Psoas muscle (tissue), 7 donors: ENCODE measurements at regions not wholly inside any gene's neighbourhood (a gene's known extent, or its start where the extent isn't known, plus 50 kb on each side); places are given as distances from the start of the nearest gene placed in this dataset.

Experiments
- ATAC-seq, 4 donors: fragments of 200-7000 bp; cut with Tn5 transposase; one replicate each; pipeline ENCODE4 v1.9.1; 2020; ENCODE audit warnings: moderate library complexity in 3 of 4, mild to moderate bottlenecking in 2 of 4
- DNase-seq, 2 donors: peaks; one replicate each; pipeline ENCODE4 v3.0.0-alpha.2; 2020
- H3K27ac ChIP-seq: fragments of 200-600 bp; one replicate; pipeline ENCODE4 v1.8.0; 2022
- H3K27me3 ChIP-seq, 3 donors: fragments of 200-600 bp in 1 of 3; one replicate each; pipeline versions ENCODE4 v1.6.1 to v1.8.0; 2013 to 2022; ENCODE audit warnings: low read length in 2 of 3, mild to moderate bottlenecking in 2 of 3, moderate library complexity in 1 of 3; ENCODE audit not compliant: insufficient read depth in 3 of 3
- H3K36me3 ChIP-seq, 2 donors: fragments of 200-600 bp in 1 of 2; one replicate each; pipeline versions ENCODE4 v1.6.1 to v1.8.0; 2013 to 2022; ENCODE audit warnings: low read depth in 1 of 2, mild to moderate bottlenecking in 1 of 2, moderate library complexity in 1 of 2; ENCODE audit not compliant: insufficient read depth in 1 of 2
- H3K4me1 ChIP-seq: fragments of 200-600 bp; one replicate; pipeline ENCODE4 v1.8.0; 2022
- H3K4me3 ChIP-seq: fragments of 200-600 bp; one replicate; pipeline ENCODE4 v1.8.0; 2022; ENCODE audit warnings: mild to moderate bottlenecking
- H3K9me3 ChIP-seq: fragments of 200-600 bp; one replicate; pipeline ENCODE4 v1.8.0; 2022
- whole genome bisulfite sequencing, 3 donors: extraction: QIAGEN DNeasy Blood & Tissue Kit; methylation state at CpG; one replicate each; pipeline versions ENCODE4 v1.1.6 to v1.1.7; 2013; 5-methylcytosine and 5-hydroxymethylcytosine counted together
- intact Hi-C, 2 donors: fragments of 100-400 bp; cut with DNase I; formaldehyde crosslinking; loops; one replicate each; pipeline versions ENCODE4 v1.11.0 to v1.14.2; 2022
- TF ChIP-seq, protein P1 (sequence below): fragments of 200-600 bp; IDR thresholded peaks from one replicate; pipeline ENCODE4 v1.8.0; 2022; ENCODE audit warnings: antibody characterized with exemption
- donor health status: healthy with polysubstance abuse.
- donor health status: DM: no; HTN: no; CAD: no; lungs with moderate emphysema.
- donor health status: Bipolar disorder and iron deficiency.
- donor health status: healthy.
- donor health status: DM: yes; HTN: yes; CAD: no.
- donor health status: DM: no; HTN: no; CAD: no.
- donor health status: DM: yes; HTN: yes; CAD: no.

DNA sequence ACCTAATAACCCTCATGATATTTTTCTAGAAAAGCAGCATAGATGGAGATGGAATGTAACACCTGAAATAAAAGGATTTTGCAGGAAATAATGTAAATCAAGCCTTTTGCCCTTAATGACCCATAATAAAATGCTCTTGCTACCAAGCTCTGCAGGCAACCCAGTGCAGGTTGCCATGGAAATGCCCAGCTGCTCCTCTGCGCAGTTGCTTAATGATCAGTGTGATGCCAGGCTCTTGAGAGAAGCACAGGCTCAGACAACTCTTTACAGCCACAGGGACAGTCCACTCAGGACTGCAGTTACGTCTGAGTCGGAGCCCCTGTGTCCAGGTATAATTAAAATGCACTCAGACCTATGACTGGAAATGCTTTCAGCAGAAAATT is 165.5 kb downstream of the LACC1 start:
- Histone ChIP-seq H3K4me3 (no peak overlapping the region), H3K4me1 (peaks cover under 1% of the 10 kb centered on the region), H3K27me3 (no peaks in the 10 kb centered on the region), H3K36me3 (no peaks in the 10 kb centered on the region), H3K27ac (no peak overlapping the region), H3K9me3 (no peaks in the 10 kb centered on the region)
- no peak for DNase-seq
- ATAC-seq, result no peak
- intact Hi-C loops, result loop anchor here (5.0 kb wide), 3 partner anchors 138 to 397 kb away; no protein-coding TSS in a partner anchor
- TF ChIP-seq, protein P1, sequence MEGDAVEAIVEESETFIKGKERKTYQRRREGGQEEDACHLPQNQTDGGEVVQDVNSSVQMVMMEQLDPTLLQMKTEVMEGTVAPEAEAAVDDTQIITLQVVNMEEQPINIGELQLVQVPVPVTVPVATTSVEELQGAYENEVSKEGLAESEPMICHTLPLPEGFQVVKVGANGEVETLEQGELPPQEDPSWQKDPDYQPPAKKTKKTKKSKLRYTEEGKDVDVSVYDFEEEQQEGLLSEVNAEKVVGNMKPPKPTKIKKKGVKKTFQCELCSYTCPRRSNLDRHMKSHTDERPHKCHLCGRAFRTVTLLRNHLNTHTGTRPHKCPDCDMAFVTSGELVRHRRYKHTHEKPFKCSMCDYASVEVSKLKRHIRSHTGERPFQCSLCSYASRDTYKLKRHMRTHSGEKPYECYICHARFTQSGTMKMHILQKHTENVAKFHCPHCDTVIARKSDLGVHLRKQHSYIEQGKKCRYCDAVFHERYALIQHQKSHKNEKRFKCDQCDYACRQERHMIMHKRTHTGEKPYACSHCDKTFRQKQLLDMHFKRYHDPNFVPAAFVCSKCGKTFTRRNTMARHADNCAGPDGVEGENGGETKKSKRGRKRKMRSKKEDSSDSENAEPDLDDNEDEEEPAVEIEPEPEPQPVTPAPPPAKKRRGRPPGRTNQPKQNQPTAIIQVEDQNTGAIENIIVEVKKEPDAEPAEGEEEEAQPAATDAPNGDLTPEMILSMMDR, result no peak
- 57 to 68% (median 58%) methylated on average over 3 of the region's 3 CpGs for whole genome bisulfite sequencing, 3 donors

GRCh38 chr13:44046428-44046827 is 166.7 kb downstream of the LACC1 start:
- H3K36me3 ChIP-seq, result no peaks in the 10 kb centered on the region
- H3K27ac ChIP-seq, result no peak overlapping the region
- no peak overlapping the region for H3K4me3 ChIP-seq
- no peak for DNase-seq
- H3K4me1 ChIP-seq, result peaks cover 3% of the 10 kb centered on the region
- H3K9me3 ChIP-seq, result no peaks in the 10 kb centered on the region
- 50 to 63% (median 50%) methylated on average over 4 to 5 of the region's 5 CpGs for WGBS, 3 donors
- TF ChIP-seq, protein P1, result no peak
- ATAC-seq, result no peak
- intact Hi-C loops, result loop anchor here (5.0 kb wide), 3 partner anchors 139 to 396 kb away; no protein-coding TSS in a partner anchor
- no peaks in the 10 kb centered on the region for H3K27me3 ChIP-seq

DNA sequence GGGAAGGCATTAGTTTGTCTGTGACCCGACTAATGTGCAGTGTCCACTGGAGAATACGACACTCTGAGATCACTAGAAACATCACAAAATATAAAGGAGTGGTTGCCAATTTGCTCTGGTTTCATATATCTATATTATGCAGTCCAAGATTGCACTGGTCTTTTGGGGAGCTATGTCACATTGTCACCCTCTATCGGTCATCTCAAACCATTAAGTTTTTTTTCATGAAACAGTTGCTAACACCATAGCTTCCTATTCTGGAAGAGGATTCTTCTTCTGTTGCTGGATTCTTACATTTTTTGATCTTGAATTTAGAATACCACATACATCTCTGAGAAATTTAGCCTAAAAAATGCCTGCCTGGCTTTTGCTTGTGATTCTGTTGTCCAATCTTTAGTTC is 168.6 kb downstream of the LACC1 start:
- 88 to 96% (median 93%) methylated on average over 3 of the region's 3 CpGs for WGBS, 3 donors

GRCh38 chr13:44049081-44049945 is 169.6 kb downstream of the LACC1 start:
- no peaks in the 10 kb centered on the region for H3K36me3 ChIP-seq
- no peak overlapping the region for H3K27ac ChIP-seq
- ATAC-seq (no peak), DNase-seq (no peak)
- no peak overlapping the region for H3K4me3 ChIP-seq
- H3K9me3 ChIP-seq, result no peaks in the 10 kb centered on the region
- no peaks in the 10 kb centered on the region for H3K27me3 ChIP-seq
- peaks cover 3% of the 10 kb centered on the region for H3K4me1 ChIP-seq
- WGBS, 3 donors, result 48 to 63% (median 52%) methylated on average over 3 of the region's 3 CpGs
- TF ChIP-seq, protein P1, result no peak
- intact Hi-C loops, result loop anchor here (5.0 kb wide), 3 partner anchors 142 to 393 kb away; no protein-coding TSS in a partner anchor

More for the DNA sequence above, 168.6 kb downstream of the LACC1 start:
- H3K9me3 ChIP-seq, result no peaks in the 10 kb centered on the region
- intact Hi-C loops, result loop anchor here (5.0 kb wide), 3 partner anchors 141 to 394 kb away; no protein-coding TSS in a partner anchor
- DNase-seq (no peak), ATAC-seq (no peak)
- no peak overlapping the region for H3K4me3 ChIP-seq
- TF ChIP-seq, protein P1, result no peak
- H3K36me3 ChIP-seq, result no peaks in the 10 kb centered on the region
- H3K27ac ChIP-seq, result no peak overlapping the region
- H3K27me3 ChIP-seq, result no peaks in the 10 kb centered on the region
- H3K4me1 ChIP-seq, result peaks cover 3% of the 10 kb centered on the region
